SU-DHL-6 (cell line): ENCODE measurements at regions not wholly inside any gene's neighbourhood (a gene's known extent, or its start where the extent isn't known, plus 50 kb on each side); places are given as distances from the start of the nearest gene placed in this dataset.

Source experiments
- CTCF ChIP-seq: fragments of 200-600 bp; sonication (generic); IDR thresholded peaks from one replicate; pipeline ENCODE4 v1.5.1; 2017; ENCODE audit warnings: antibody characterized with exemption, mild to moderate bottlenecking, low read length, moderate library complexity; ENCODE audit not compliant: insufficient read depth, poor library complexity, severe bottlenecking
- EZH2phosphoT487 ChIP-seq: fragments of 200-600 bp; sonication (generic), shearing (Covaris generic); conservative IDR thresholded peaks from 2 replicates; pipeline ENCODE4 v1.6.1; 2018; ENCODE audit warnings: mild to moderate bottlenecking, antibody characterized with exemption, low read length, moderate library complexity, mixed read lengths

GRCh38 chr15:62503451-62503850, 338.4 kb upstream of the C2CD4B start:
- TF ChIP-seq CTCF (no peak), EZH2phosphoT487 (no peak)
